ENCODE measurements at regions not wholly inside any gene's neighbourhood (a gene's known extent, or its start where the extent isn't known, plus 50 kb on each side); places are given as distances from the start of the nearest gene placed in this dataset.

- intact Hi-C loops (cut with micrococcal nuclease): no loop called here
- ATAC-seq (no peak), DNase-seq (no peak)
- no peak overlapping the region for H3K27ac ChIP-seq (ENCODE audit: low read length)
- no peak overlapping the region for H3K4me3 ChIP-seq (ENCODE audit: low read length)
- H3K9me3 Mint-ChIP-seq: peaks cover 0 to 3% of the 10 kb centered on the region in 2 donors
- H3K9me3 ChIP-seq (ENCODE audit: control insufficient read depth, insufficient read depth, low read length): no peaks in the 10 kb centered on the region
- H3K27me3 Mint-ChIP-seq (ENCODE audit: low read depth in 2 of 2): no peaks in the 10 kb centered on the region
- H3K27ac Mint-ChIP-seq: no peak overlapping the region
- H3K36me3 ChIP-seq (ENCODE audit: control insufficient read depth, insufficient read depth, low read length): no peaks in the 10 kb centered on the region
- peaks cover 30 to 32% of the 10 kb centered on the region in 2 donors for H3K4me1 Mint-ChIP-seq
- H3K27me3 ChIP-seq (ENCODE audit: control insufficient read depth, insufficient read depth, low read length): no peaks in the 10 kb centered on the region
- TF ChIP-seq CTCF (IDR thresholded peaks at IDR 0.05): no peak
- whole genome bisulfite sequencing (ENCODE audit: insufficient coverage): 56% methylated on average over 9 of the region's 9 CpGs
- H3K4me1 ChIP-seq (ENCODE audit: control insufficient read depth, insufficient read depth, low read length): peaks cover 5% of the 10 kb centered on the region
- no peaks in the 10 kb centered on the region for H3K36me3 Mint-ChIP-seq
- H3K4me3 Mint-ChIP-seq: no peak overlapping the region
Measured at GRCh38 chr14:97388408-97388807, 591.2 kb downstream of the VRK1 start.

GRCh38 chr14:97390096-97390724 is 593.0 kb downstream of the VRK1 start:
- no peak for DNase-seq
- H3K4me1 Mint-ChIP-seq: peaks cover 32 to 34% of the 10 kb centered on the region in 2 donors
- no peak for TF ChIP-seq CTCF (IDR thresholded peaks at IDR 0.05)
- H3K9me3 ChIP-seq (ENCODE audit: control insufficient read depth, insufficient read depth, low read length): no peaks in the 10 kb centered on the region
- peaks cover 0 to 3% of the 10 kb centered on the region in 2 donors for H3K9me3 Mint-ChIP-seq
- no peak overlapping the region for H3K27ac Mint-ChIP-seq
- H3K4me3 Mint-ChIP-seq: no peak overlapping the region
- H3K27me3 Mint-ChIP-seq (ENCODE audit: low read depth in 2 of 2): no peaks in the 10 kb centered on the region
- H3K27me3 ChIP-seq (ENCODE audit: control insufficient read depth, insufficient read depth, low read length): no peaks in the 10 kb centered on the region
- H3K36me3 Mint-ChIP-seq: no peaks in the 10 kb centered on the region
- no peak for ATAC-seq
- 96% methylated on average over 4 of the region's 4 CpGs for WGBS (ENCODE audit: insufficient coverage)
- H3K27ac ChIP-seq (ENCODE audit: low read length): no peak overlapping the region
- H3K4me1 ChIP-seq (ENCODE audit: control insufficient read depth, insufficient read depth, low read length): peaks cover 12% of the 10 kb centered on the region
- no peaks in the 10 kb centered on the region for H3K36me3 ChIP-seq (ENCODE audit: control insufficient read depth, insufficient read depth, low read length)
- intact Hi-C loops (cut with micrococcal nuclease): no loop called here
- H3K4me3 ChIP-seq (ENCODE audit: low read length): no peak overlapping the region

- WGBS (ENCODE audit: insufficient coverage): 70% methylated on average over 4 of the region's 6 CpGs
- intact Hi-C loops (cut with micrococcal nuclease): no loop called here
Measured at GRCh38 chr14:97393244-97393643, 596.1 kb downstream of the VRK1 start.

More at GRCh38 chr14:97393244-97393643, 596.1 kb downstream of the VRK1 start:
- Mint-ChIP-seq H3K36me3 (no peaks in the 10 kb centered on the region), H3K4me1 (peaks cover 33 to 35% of the 10 kb centered on the region in 2 donors), H3K4me3 (peak overlapping the region; percentile 65), H3K27me3 (ENCODE audit: low read depth in 2 of 2) (no peaks in the 10 kb centered on the region), H3K9me3 (no peaks in the 10 kb centered on the region), H3K27ac (peak overlapping the region; percentile 59 to 76)
- ATAC-seq (peak; percentile 69 to 96 (median 86)), DNase-seq (peak in 1 of 2 donors; percentile 64)
- no peak overlapping the region for H3K4me3 ChIP-seq (ENCODE audit: low read length)
- H3K4me1 ChIP-seq (ENCODE audit: control insufficient read depth, insufficient read depth, low read length): peaks cover 13% of the 10 kb centered on the region
- peak overlapping the region; percentile 65 for H3K27ac ChIP-seq (ENCODE audit: low read length)
- no peaks in the 10 kb centered on the region for H3K27me3 ChIP-seq (ENCODE audit: control insufficient read depth, insufficient read depth, low read length)
- H3K9me3 ChIP-seq (ENCODE audit: control insufficient read depth, insufficient read depth, low read length): no peaks in the 10 kb centered on the region
- no peak for TF ChIP-seq CTCF (IDR thresholded peaks at IDR 0.05)
- no peaks in the 10 kb centered on the region for H3K36me3 ChIP-seq (ENCODE audit: control insufficient read depth, insufficient read depth, low read length)
